K562 (cell line): ENCODE measurements at regions not wholly inside any gene's neighbourhood (a gene's known extent, or its start where the extent isn't known, plus 50 kb on each side); places are given as distances from the start of the nearest gene placed in this dataset.

Experiments
- BCLAF1 ChIP-seq, 2 experiments: fragments of 450-650 bp in 1 of 2; IDR thresholded peaks; 2 replicates each; pipeline ENCODE4 v1.6.1; 2011 to 2017; ENCODE audit warnings: low read depth in 2 of 2, antibody characterized with exemption in 1 of 2, borderline replicate concordance in 1 of 2, low read length in 1 of 2, mild to moderate bottlenecking in 1 of 2, mixed read lengths in 1 of 2; ENCODE audit not compliant: control insufficient read depth in 1 of 2
- CBFA2T3 ChIP-seq: fragments of 450-650 bp; IDR thresholded peaks from 2 replicates; pipeline ENCODE4 v1.6.1; 2017
- CTBP1 ChIP-seq: fragments of 450-650 bp; IDR thresholded peaks from 2 replicates; pipeline ENCODE4 v1.6.1; 2016; ENCODE audit warnings: borderline replicate concordance
- DEAF1 ChIP-seq: fragments of 450-650 bp; formaldehyde crosslinking; IDR thresholded peaks from 2 replicates; pipeline ENCODE4 v1.4.0; 2020; ENCODE audit warnings: mild to moderate bottlenecking, moderate library complexity
- E2F6 ChIP-seq, 2 experiments: IDR thresholded peaks; 2 replicates each; pipeline ENCODE4 v1.6.1; 2011; ENCODE audit warnings: borderline replicate concordance in 1 of 2, control low read depth in 1 of 2, low read depth in 1 of 2, low read length in 1 of 2, mild to moderate bottlenecking in 1 of 2, mixed read lengths in 1 of 2, moderate library complexity in 1 of 2; ENCODE audit not compliant: insufficient read depth in 1 of 2, insufficient read length in 1 of 2, poor library complexity in 1 of 2, severe bottlenecking in 1 of 2; ENCODE audit errors: extremely low read depth in 1 of 2
- ESRRB ChIP-seq: fragments of 250-450 bp; sonication (Bioruptor Pico); IDR thresholded peaks from 2 replicates; pipeline ENCODE4 v1.5.0; 2020; ENCODE audit warnings: mild to moderate bottlenecking, moderate library complexity, borderline replicate concordance
- FOXJ2 ChIP-seq: fragments of 200-800 bp; sonication (Bioruptor generic); IDR thresholded peaks from 2 replicates; pipeline ENCODE4 v1.6.1; 2016; ENCODE audit warnings: missing genetic modification characterization, missing compliant biosample characterization
- GABPB1 ChIP-seq: sonication (generic); formaldehyde crosslinking; IDR thresholded peaks from 2 replicates; pipeline ENCODE4 v1.8.0; 2022; ENCODE audit warnings: mild to moderate bottlenecking, missing genetic modification reagents
- JUN ChIP-seq, 2 experiments: sonication (generic) in 1 of 2; formaldehyde crosslinking in 1 of 2; IDR thresholded peaks; 2 replicates each; pipeline versions ENCODE4 v1.6.1 to v1.8.0; 2012 to 2022; ENCODE audit warnings: borderline replicate concordance in 2 of 2, mild to moderate bottlenecking in 2 of 2, improper control_type of control experiment in 1 of 2, low read depth in 1 of 2, low read length in 1 of 2, missing genetic modification reagents in 1 of 2
- L3MBTL2 ChIP-seq: fragments of 450-650 bp; IDR thresholded peaks from 2 replicates; pipeline ENCODE4 v1.6.1; 2016; ENCODE audit warnings: mild to moderate bottlenecking, moderate library complexity
- MNT ChIP-seq, 2 experiments: fragments of 450-650 bp; conservative IDR thresholded peaks; 2 replicates each; pipeline ENCODE4 v1.6.1; 2017; ENCODE audit warnings: mild to moderate bottlenecking in 2 of 2, moderate library complexity in 2 of 2
- MYNN ChIP-seq, 2 experiments: sonication (generic); formaldehyde crosslinking in 1 of 2; IDR thresholded peaks; 2 replicates each; pipeline versions ENCODE4 v1.5.0 to v1.6.1; 2016 to 2020; ENCODE audit warnings: antibody characterized with exemption in 1 of 2, missing genetic modification reagents in 1 of 2
- NR4A1 ChIP-seq, 2 experiments: fragments of 250-450 bp in 1 of 2; fragments of 450-650 bp in 1 of 2; sonication (Bioruptor Pico) in 1 of 2; IDR thresholded peaks; 2 replicates each; pipeline versions ENCODE4 v1.4.0 to v1.6.1; 2016 to 2020; ENCODE audit warnings: mild to moderate bottlenecking in 2 of 2, missing compliant biosample characterization in 1 of 2, missing genetic modification characterization in 1 of 2, moderate library complexity in 1 of 2
- YY1 ChIP-seq, 3 experiments: IDR thresholded peaks; 2 replicates each; pipeline ENCODE4 v1.6.1; 2011; ENCODE audit warnings: low read length in 2 of 3, mild to moderate bottlenecking in 2 of 3, moderate library complexity in 2 of 3, borderline replicate concordance in 1 of 3, control low read depth in 1 of 3, low read depth in 1 of 3; ENCODE audit not compliant: insufficient read depth in 3 of 3, insufficient replicate concordance in 2 of 3, control insufficient read depth in 1 of 3, insufficient read length in 1 of 3; ENCODE audit errors: extremely low read depth in 1 of 3
- ZKSCAN1 ChIP-seq: fragments of 150-350 bp; IDR thresholded peaks from 2 replicates; pipeline ENCODE4 v1.6.1; 2016; ENCODE audit warnings: low read depth, low read length

- TF ChIP-seq MNT (conservative IDR thresholded peaks at IDR 0.05) = peak in 1 of 2 experiments; percentile 61; a peak in 2 of 4 replicates
- 0 out of 2 replicates have a peak, but pooled peaks have one; percentile 4 for TF ChIP-seq ZKSCAN1
- peak; percentile 54 for TF ChIP-seq DEAF1
- peak; percentile 27; the same call in 1 of the 2 replicates for TF ChIP-seq CBFA2T3
- TF ChIP-seq FOXJ2 (tag) = no peak
- 0 out of 2 replicates have a peak, but pooled peaks have one; percentile 19 for TF ChIP-seq MYNN (IDR thresholded peaks at IDR 0.05)
- TF ChIP-seq MYNN (CRISPR knock-in tag; IDR thresholded peaks at IDR 0.05) = no peak
- no peak for TF ChIP-seq BCLAF1 (IDR thresholded peaks at IDR 0.05; ENCODE audit: borderline replicate concordance in 1 of 2, control insufficient read depth in 1 of 2, low read depth in 2 of 2, low read length in 1 of 2)
- peak in 1 of 3 experiments; percentile 9 for TF ChIP-seq YY1 (IDR thresholded peaks at IDR 0.05; ENCODE audit: borderline replicate concordance in 1 of 3, control insufficient read depth in 1 of 3, extremely low read depth in 1 of 3, insufficient read depth in 3 of 3, insufficient read length in 1 of 3, insufficient replicate concordance in 2 of 3, low read depth in 1 of 3, low read length in 2 of 3)
- TF ChIP-seq JUN (IDR thresholded peaks at IDR 0.05; ENCODE audit: borderline replicate concordance, low read depth, low read length) = 0 out of 2 replicates have a peak, but pooled peaks have one; percentile 29
- no peak for TF ChIP-seq JUN (CRISPR knock-in tag; IDR thresholded peaks at IDR 0.05; ENCODE audit: borderline replicate concordance)
- TF ChIP-seq CTBP1 = peak; percentile 46
- TF ChIP-seq NR4A1 (CRISPR knock-in tag; IDR thresholded peaks at IDR 0.05) = 0 out of 2 replicates have a peak, but pooled peaks have one; percentile 24
- TF ChIP-seq NR4A1 (tag; IDR thresholded peaks at IDR 0.05) = no peak
- TF ChIP-seq L3MBTL2 = peak; percentile 47; the same call in 1 of the 2 replicates
- 0 out of 2 replicates have a peak, but pooled peaks have one; percentile 11 for TF ChIP-seq GABPB1
- peak in 1 of 2 experiments; percentile 49 for TF ChIP-seq E2F6 (IDR thresholded peaks at IDR 0.05; ENCODE audit: borderline replicate concordance in 1 of 2, extremely low read depth in 1 of 2, insufficient read depth in 1 of 2, insufficient read length in 1 of 2, low read depth in 1 of 2, low read length in 1 of 2, poor library complexity in 1 of 2, severe bottlenecking in 1 of 2)
- TF ChIP-seq ESRRB = no peak
These were observed 215.9 kb upstream of the GSE1 start (continued) for GRCh38 chr16:85396879-85397871.
